ENCODE measurements at regions not wholly inside any gene's neighbourhood (a gene's known extent, or its start where the extent isn't known, plus 50 kb on each side); places are given as distances from the start of the nearest gene placed in this dataset.
"Not testable (repeated sequence)": the region's sequence is repeated elsewhere in the genome, so short reads cannot be mapped to it uniquely, and the experiment has no call there.

DNA sequence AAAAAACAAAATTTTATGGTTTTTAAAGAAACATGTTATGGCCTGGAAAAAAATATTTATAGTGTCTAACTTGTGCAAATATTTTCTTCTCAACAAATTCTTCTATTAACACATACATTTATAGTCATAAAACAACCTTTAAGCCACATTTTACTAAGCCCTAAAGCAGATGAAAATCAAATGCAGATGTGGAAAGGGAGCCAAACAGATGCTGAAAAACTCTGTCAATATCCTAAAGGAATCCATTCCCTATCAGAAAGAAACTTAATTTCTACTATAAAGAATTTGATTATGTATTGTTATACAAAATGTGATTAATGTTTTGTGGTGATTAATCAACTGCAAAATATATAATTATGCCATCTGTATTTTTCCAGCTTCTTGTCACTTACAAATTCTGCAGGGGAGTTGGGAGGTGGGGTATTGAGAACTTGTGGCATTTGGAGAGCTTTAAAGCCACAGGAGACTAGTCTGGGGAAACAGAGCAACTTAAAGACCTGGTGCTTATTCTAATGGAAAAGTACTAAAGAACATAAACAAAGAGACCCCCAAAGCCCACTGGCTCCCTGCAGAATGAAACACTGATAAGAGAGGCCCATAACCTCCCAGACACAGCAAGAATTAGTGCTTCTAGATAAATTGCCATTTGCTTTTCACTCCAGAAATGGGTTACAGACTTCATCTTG is 1721.0 kb upstream of the PIK3C3 start:
- DNase-seq (ENCODE audit: low read depth, low spot score): no peak
- H3K27ac ChIP-seq: no peak overlapping the region

DNA sequence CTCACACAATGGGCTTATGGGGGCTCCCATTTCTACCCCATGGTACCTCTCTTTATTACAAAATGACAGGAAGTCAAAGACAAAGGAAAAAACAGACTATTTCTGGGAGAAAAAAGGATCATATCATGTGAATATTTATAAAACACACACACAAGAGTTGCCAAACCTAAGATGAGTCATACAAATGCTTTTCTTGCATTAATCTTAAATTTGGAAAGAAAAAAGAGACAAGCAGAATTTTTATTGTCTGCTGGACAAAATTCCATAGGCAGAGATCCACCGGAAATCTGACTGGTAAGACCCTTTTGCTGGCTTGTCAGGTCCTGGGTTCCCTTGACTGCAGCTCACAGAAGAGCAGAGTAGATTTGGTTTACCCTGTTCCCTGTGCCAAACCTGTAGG is 1732.3 kb upstream of the PIK3C3 start:
- no peak overlapping the region for H3K27ac ChIP-seq
- DNase-seq (ENCODE audit: low read depth, low spot score): no peak

DNA sequence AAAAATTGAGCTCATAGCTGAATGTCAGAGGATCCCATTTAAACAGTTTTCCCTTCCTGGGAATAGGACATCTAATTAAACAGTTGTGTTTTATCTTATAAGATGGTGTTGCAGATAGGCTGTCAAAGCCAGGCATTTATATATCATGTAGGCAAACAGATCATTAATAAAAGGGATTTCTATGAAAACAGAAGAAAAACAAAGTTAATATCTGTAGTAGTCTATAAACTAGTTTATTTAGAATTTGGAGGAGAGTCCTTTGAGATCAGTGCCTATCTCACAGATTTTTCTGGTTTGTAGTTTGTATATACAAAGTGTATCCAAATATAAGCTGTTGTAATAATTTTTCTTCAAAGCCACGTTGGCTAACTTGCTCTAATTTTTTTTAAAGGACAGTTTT is 1738.2 kb upstream of the PIK3C3 start:
- no peak for DNase-seq (ENCODE audit: low read depth, low spot score)
- no peak overlapping the region for H3K27ac ChIP-seq

DNA sequence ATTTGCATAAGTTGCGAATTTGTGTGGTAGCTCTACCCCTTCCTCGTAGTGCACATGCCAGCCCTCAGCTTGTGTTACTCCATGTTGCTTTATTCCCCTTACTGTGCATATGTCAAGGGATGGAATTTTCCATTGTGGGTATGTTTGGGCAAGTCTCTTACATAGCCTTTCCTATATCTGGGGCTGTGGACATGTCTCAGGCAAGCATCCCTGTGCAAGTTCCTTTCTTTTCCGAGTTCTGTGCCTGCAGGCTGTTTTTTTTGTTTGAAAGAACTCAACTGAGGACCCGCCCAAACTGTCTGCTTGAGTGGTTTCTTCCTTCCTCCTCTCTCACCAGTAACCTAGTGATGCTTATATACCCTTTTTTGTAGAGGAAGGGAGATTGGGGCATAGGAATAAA is 1739.1 kb upstream of the PIK3C3 start:
- H3K27ac ChIP-seq: peak overlapping the region; percentile 20
- no peak for DNase-seq (ENCODE audit: low read depth, low spot score)

DNA sequence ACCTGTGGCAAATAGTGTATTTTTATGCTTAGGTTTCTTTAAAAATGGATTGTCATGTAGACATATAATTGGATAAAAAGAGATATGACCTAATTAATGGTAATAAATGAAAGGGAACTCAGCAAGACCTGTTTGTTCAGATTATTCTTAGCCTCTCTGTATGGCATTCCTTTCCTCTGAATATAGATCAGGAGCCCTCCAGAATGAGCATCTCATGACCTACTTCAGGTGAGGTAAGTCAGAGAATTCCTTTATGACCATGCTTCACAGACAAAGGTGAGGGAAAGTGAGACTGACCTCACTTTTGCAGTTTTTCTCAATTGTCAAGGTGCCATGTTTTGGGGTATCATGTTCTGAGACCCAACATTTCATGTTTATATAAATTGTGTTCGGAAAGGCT is 1744.3 kb upstream of the PIK3C3 start:
- peak; percentile 74 for DNase-seq (ENCODE audit: low read depth, low spot score)

DNA sequence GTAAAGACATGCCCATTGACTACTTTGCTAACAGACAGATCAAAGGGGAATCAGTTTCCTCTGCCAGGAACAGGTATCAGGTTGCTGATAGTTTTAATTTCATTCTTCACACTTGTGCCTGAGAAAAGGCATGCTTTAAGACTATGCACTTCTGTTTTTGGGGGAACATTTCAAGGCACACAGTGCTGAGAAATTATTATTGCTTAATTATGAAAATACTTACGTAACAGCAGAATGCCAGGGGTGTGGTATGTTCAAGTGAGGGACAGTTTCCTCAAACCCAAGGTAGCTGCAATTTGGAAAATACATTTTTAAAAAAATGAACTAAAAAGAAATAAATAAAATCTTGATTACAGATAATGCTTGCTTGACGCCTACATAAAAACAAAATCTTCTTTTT is 1746.1 kb upstream of the PIK3C3 start:
- H3K27ac ChIP-seq: no peak overlapping the region
- no peak for DNase-seq (ENCODE audit: low read depth, low spot score)

More for the DNA sequence above, 1744.3 kb upstream of the PIK3C3 start:
- no peak overlapping the region for H3K27ac ChIP-seq

DNA sequence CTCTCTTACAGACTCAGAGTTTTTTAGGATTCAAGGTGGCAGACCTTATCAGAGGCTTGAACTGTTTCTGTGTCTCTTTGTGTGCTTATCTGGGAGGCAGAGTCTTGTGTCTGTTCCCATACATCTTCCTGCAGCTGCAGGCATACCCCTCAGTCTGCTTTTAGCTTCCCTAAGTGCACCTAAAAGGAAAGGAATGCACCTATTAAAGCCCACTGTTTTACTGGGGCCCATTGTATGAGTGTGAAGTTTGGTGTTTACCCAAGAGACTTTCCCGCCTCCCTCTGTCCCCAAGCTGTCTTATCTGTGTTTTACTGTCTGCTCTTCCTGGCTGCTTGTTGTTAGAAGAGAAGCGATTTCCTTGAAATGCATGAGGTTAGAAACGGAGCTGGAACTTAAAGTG is 1757.3 kb upstream of the PIK3C3 start:
- no peak for DNase-seq (ENCODE audit: low read depth, low spot score)
- H3K27ac ChIP-seq: no peak overlapping the region

DNA sequence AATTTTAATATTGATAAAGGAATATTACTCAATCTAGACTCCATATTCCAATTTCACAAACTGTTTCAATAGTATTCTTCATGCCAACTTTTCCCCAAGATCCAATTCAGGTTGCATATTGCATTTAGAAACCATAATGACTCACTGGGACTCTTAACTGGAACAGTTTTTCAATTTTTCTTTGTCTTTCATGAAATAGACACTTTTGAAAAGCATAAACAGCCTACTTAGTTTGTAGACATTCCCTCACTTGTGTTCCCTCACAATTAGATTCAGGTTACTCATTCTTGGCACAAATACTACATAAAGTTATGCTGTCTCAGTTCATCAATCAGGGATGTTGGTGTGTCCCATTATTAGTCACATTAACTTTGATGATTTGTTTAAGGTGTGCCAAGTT is 1768.4 kb upstream of the PIK3C3 start:
- no peak for DNase-seq (ENCODE audit: low read depth, low spot score)
- no peak overlapping the region for H3K27ac ChIP-seq

DNA sequence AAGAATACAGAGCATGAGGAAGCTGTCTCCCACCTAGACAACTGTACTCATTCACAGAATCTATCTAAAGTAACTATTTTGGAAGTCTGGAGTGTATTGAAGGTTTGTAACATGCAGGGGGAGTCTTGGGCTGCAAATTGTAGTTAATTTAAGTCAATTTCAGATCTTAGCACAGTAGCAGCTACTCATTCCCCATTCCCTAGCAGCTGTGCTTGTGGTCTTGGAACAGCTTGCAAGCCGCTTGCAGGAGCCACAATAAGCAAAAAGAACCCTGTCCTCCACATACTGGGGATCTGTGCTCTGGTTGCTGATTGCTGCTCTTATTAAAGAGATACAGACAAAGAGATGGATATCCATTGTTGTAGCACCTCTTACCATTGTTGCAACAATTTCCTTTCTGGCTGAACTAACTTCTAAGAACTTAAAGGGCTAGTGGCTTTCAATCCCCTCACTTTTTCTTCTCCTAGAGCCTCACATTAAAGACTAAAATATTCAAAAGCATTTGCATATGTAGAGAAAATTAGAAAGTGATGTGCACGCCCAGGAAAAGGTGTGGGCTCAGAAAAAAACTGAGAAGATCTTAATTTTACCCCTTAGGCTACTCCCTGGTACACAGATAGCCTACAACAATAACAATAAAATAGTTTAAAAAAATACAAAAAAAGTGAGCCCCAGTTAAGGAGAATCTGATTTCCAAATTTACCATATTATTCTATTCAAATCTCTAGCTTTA is 1775.1 kb upstream of the PIK3C3 start:
- H3K27ac ChIP-seq: no peak overlapping the region
- DNase-seq (ENCODE audit: low read depth, low spot score): no peak

DNA sequence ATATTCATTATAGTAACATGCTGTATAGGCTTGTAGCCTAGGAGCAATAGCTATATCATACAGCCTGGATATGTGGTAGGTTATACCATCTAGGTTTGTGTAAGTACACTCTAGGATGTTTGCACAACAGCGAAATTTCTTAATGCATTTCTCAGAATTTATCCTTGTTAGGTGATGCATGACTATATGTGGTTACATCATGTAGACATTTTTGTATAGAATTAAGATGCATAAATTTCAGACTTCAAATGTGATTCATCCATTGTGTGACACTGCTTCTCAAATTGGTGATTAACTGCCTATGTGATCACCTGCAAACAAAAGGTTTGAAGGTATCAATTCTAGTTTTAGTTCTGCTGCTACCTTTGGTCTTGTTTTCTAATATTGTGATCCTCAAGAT is 1787.0 kb upstream of the PIK3C3 start:
- H3K27ac ChIP-seq: no peak overlapping the region
- DNase-seq (ENCODE audit: low read depth, low spot score): no peak

DNA sequence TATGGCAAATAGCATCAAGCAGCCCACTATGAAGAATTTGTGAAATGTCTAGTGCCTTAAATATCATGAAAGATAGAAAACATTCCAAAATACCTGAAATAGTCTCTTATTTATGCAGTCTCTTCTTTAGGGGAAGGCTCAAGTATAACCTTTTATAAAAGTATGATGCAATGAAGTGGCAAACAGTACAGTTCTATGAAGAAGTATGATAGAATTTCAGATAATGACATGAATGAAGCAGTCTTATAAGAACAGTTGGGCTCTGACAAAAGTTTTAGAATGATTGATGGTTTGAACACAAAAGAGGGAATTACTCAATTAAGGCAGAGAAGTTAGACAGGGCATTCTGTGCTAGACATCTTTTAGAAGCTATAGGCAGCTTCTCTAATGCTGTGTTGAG is 1791.8 kb upstream of the PIK3C3 start:
- no peak for DNase-seq (ENCODE audit: low read depth, low spot score)

DNA sequence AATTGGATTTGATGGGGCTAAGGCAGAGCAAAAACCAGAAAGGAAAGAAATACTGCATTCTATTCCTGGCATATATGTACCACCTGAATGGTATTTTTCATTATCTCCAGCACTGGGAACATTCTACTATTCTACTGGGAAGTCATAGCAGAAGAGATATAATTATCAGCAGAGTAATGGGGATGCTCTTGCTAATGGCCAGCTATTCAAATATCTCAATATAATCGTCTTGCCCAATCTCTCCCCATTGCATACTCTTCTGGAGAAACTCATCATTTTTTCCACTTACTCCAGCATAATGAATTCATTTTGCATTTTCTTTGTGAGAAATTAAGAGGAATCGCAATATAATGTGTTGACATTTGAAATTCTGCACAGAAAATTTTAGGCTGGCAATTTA is 1794.7 kb upstream of the PIK3C3 start:
- no peak overlapping the region for H3K27ac ChIP-seq
- no peak for DNase-seq (ENCODE audit: low read depth, low spot score)

More for the DNA sequence above, 1791.8 kb upstream of the PIK3C3 start:
- H3K27ac ChIP-seq: no peak overlapping the region

DNA sequence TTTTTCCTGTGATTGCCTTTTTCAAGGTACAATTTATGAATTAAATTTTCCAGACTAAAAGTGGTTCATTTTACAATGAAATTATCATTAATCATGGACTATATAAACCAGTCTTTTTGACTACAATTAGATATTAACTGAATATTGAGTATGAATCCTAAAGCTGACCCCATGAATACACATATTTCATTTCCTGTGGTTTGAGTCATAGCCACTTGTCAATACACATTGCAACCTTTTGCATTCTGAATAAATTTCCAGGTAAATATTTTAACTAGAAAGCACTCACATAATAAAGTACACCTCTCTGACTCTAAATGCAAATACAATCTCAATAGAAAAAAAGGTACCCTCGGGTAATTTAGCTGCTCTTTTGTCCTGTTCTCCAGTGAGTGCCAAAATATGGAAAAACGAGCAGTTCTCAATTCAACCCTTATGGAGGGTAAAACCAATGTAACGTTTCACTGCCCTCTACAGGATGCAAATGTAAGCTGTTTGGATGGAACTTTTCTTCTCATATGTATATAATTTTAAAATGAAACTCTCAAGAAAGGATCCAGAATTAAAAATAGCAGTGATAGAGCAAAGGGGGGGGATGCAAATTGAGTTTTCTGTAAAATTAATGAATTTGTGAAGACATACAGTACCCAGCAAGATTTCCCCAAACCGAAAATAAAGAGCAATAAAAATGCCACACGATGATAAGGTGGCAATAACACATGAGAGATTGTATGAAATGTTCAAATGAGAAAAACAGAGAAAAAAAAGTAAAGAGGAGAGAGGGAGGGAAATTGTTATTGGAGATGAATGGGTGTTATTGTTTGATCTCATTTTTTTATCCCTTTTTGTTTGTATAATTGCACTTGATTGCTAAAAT is 1795.7 kb upstream of the PIK3C3 start:
- no peak for DNase-seq (ENCODE audit: low read depth, low spot score)
- H3K27ac ChIP-seq: no peak overlapping the region

DNA sequence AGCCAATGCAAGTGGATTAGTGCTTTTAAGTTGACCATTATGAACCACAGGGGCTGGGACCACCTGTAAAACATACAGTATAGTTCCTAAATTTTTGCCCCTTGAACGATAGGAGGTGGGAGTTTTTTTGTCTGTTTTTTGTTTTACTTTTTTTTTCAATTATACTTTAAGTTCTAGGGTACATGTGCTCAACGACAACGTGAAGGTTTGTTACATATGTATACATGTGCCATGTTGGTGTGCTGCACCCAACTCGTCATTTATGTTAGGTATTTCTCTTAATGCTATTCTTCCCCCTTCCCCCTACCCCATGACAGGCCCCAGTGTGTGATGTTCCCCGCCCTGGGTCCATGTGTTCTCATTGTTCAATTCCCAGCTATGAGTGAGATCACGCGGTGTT is 1797.9 kb upstream of the PIK3C3 start:
- H3K27ac ChIP-seq: no peak overlapping the region
- DNase-seq (ENCODE audit: low read depth, low spot score): no peak

DNA sequence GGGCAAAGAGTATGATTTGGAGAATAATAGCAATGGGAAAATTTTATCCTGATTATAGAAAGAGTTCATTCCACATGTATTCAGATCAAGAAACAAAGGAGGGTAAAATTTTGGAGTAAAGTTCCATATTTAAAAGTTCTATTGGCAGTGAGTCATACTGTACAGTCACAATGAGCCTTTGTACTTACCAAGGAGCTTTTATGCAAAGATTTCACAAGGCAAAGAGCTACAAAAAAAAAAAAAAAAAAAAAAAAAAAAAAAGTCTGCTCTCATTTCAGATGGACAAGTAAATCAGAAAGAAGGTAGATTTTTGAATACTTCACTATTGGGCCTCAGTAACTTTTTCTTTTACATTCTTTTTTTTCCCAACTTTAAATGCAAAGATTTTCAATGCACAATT is 1802.2 kb upstream of the PIK3C3 start:
- DNase-seq (ENCODE audit: low read depth, low spot score): no peak
- no peak overlapping the region for H3K27ac ChIP-seq

DNA sequence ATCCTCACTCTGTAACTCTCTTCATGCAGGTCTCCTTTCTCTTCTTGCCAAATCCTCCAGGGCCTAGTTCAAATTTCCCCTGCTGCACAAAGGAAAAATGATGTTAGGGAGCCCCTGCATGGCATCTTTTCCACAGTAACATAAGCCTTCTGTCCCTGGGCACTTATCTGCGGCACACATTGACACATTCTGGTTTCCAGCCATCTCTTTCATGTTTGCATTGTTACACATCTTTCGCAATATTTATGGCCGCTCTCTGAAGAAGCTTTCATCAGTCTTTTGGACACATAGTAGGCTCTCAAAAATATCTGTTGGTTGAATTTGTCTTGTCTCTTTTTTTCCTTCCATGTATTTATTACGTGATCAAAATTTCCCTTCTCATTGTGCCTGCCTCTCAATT is 1806.1 kb upstream of the PIK3C3 start:
- no peak overlapping the region for H3K27ac ChIP-seq
- no peak for DNase-seq (ENCODE audit: low read depth, low spot score)

DNA sequence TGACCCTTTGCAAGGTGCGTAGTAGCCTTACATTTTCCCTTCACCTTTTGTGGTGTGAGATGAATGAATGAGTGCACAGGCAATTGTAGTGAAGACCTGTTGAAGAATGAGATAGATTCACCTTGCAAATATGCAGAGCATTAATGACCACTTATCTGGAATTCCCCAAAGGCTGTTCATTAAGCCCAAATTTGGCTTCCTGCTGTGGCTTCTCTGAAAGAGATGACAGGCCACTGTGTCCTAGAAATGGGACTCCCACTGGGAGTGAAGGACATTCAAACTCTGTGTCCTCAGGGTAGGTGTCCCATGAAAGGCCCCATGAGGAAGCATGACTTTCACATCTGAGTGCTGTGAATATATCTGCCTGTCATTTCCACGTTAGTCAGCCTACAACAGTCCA is 1821.8 kb upstream of the PIK3C3 start:
- DNase-seq (ENCODE audit: low read depth, low spot score): no peak
- no peak overlapping the region for H3K27ac ChIP-seq

DNA sequence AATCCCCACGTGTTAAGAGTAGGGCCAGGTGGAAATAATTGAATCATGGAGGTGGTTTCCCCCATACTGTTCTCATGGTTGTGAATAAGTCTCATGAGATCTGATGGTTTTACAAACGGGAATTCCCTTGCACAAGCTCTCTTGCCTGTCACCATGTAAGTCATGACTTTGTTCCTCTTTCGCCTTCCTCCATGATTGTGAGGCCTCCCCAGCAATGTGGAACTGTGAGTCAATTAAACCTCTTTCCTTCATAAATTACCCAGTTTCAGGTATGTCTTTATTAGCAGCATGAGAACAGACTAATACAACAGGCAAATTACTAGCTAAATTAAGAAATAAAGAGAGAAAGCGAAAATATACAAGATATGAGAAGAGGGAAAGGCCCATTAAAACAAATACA is 1822.6 kb upstream of the PIK3C3 start:
- not testable (repeated sequence) for H3K27ac ChIP-seq; DNase-seq (ENCODE audit: low read depth, low spot score)

DNA sequence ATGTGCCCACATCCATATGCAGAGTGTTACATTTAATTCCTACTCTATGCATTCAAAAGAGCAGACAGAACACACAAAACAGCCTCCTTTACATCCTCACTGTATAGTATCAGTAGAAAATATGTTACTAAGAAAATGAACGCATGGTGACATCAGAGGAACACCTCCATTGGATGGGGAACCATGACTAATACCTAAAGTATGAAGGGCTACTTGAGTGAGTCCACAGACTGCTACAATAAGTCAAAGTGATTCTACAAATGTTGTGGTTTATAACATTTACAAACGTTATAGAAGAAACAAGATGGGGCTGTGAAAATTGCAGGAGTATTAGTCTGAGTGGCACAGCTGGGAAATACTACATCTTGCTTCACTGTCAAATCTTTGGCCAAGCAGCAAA is 1830.9 kb upstream of the PIK3C3 start:
- H3K27ac ChIP-seq: no peak overlapping the region
- peak; percentile 3 for DNase-seq (ENCODE audit: low read depth, low spot score)

DNA sequence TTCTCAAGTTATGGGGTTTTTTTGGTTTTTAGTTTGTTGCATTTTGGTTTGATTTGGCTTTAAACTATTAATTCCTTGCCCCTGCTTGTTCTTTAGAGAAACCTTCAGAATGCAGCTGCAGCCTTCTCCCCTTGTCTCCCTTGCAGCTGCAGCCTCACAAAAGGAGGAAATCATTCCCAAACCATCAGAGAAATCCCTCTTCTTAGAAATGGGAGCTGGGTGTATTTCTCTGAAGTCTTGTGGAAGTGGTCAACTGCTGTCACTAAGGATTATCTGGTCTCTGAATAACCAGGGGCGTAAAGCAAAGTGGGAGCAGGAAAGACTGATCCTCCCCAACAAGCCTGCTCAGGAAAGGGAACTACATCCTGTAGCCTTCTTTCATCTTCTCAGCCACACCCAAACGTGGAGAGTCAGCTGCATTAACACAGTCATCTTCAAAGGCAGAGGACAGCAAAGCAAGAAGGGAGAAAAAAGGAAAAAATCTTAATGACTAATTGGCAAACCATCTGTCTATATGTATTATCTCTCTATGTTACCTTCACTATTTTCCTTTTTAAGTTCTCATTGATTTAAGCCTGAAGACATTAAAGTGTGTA is 1834.1 kb upstream of the PIK3C3 start:
- DNase-seq (ENCODE audit: low read depth, low spot score): no peak
- H3K27ac ChIP-seq: no peak overlapping the region

DNA sequence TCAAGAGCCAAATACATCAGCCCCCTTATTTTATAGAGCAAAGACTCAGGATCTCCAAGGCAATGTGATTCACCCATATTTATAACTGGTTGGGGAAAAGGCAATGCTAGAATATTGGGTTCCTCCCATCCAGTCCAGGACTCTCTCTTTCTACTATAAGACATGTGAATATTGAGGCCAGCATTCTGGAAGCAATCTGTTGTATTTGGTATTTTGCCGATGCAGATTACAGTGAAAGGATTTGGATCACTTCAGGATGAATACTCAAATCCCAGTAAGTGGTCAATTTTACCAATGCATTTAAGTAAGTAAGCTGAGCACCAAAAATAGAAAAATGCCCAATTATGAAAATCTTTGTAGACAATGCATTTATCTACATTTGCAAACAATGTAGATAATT is 1834.7 kb upstream of the PIK3C3 start:
- DNase-seq (ENCODE audit: low read depth, low spot score): no peak
- no peak overlapping the region for H3K27ac ChIP-seq
